HepG2 (cell line): ENCODE measurements at regions not wholly inside any gene's neighbourhood (a gene's known extent, or its start where the extent isn't known, plus 50 kb on each side); places are given as distances from the start of the nearest gene placed in this dataset.

Experiments
- ATAC-seq: fragments of 200-7000 bp; cut with Tn5 transposase; 3 replicates; pipeline ENCODE4 v1.9.1; 2020; ENCODE audit warnings: mild to moderate bottlenecking, moderate library complexity
- BruUV-seq: library from RNA; stranded (reverse); fragments of 400-500 nt; replicated peaks from 2 replicates; lab custom pipeline; 2021; lab: Mats Ljungman, UMichigan
- CTCF ChIA-PET: fragments of 300-600 bp; formaldehyde crosslinking; extraction: SDS; loops from one replicate; lab custom pipeline; 2021; ENCODE audit warnings: low total read pairs, inconsistent platforms, low intra/inter-chr PET ratio; lab: Yijun Ruan, JAX
- POLR2A ChIA-PET: fragments of 350-600 bp; sonication (Branson Sonifier 250); formaldehyde crosslinking; loops from one replicate; lab custom pipeline; 2020; ENCODE audit warnings: antibody characterized with exemption, inconsistent platforms; lab: Yijun Ruan, JAX
- DNase-seq: peaks from one replicate; pipeline ENCODE4 v3.0.0-alpha.2; 2015; ENCODE audit warnings: low spot score
- FAIRE-seq: peaks from 3 replicates; lab custom pipeline; 2011; peaks lifted over from hg19 to GRCh38; lab: Jason Lieb, UNC
- H2AFZ ChIP-seq: one replicate; pipeline ENCODE4 v1.6.1; 2011; ENCODE audit warnings: low read length, inconsistent platforms
- H3K27ac ChIP-seq: fragments of 300-600 bp; 3 replicates; pipeline ENCODE4 v1.8.0; 2011; ENCODE audit warnings: mixed run types, mild to moderate bottlenecking, mixed read lengths, low read length, inconsistent platforms; ENCODE audit not compliant: insufficient read depth; ENCODE audit errors: extremely low read length
- H3K27me3 ChIP-seq, 2 experiments: fragments of 200-600 bp in 1 of 2; 2 replicates in 1 of 2; 3 replicates in 1 of 2; pipeline versions ENCODE4 v1.6.0 to v1.8.0; 2011; ENCODE audit warnings: low read length in 2 of 2, mild to moderate bottlenecking in 2 of 2, moderate library complexity in 2 of 2, inconsistent platforms in 1 of 2; ENCODE audit not compliant: insufficient read depth in 2 of 2, control insufficient read depth in 1 of 2
- H3K36me3 ChIP-seq, 2 experiments: fragments of 200-600 bp in 1 of 2; replicated peaks in 1 of 2; 2 replicates in 1 of 2; 3 replicates in 1 of 2; pipeline versions ENCODE4 v1.5.1 to v1.8.0; 2011; ENCODE audit warnings: low read length in 2 of 2, inconsistent platforms in 1 of 2; ENCODE audit not compliant: insufficient read depth in 2 of 2, control insufficient read depth in 1 of 2
- H3K4me1 ChIP-seq: 2 replicates; pipeline ENCODE4 v1.5.1; 2012; ENCODE audit warnings: low read length, inconsistent platforms; ENCODE audit not compliant: insufficient read depth
- H3K4me2 ChIP-seq: 2 replicates; pipeline ENCODE4 v1.6.0; 2011; ENCODE audit warnings: low read depth, low read length, inconsistent platforms
- H3K4me3 ChIP-seq, 3 experiments: fragments of 200-600 bp in 1 of 3; sonication (generic), shearing (Covaris generic) in 1 of 3; replicated peaks in 1 of 3; 2 replicates each; pipeline ENCODE4 v1.5.1; 2011 to 2016; ENCODE audit warnings: low read length in 3 of 3, inconsistent platforms in 2 of 3, low read depth in 2 of 3, mild to moderate bottlenecking in 2 of 3, control low read depth in 1 of 3, mixed read lengths in 1 of 3; ENCODE audit not compliant: insufficient read depth in 1 of 3
- H3K79me2 ChIP-seq: one replicate; pipeline ENCODE4 v1.6.1; 2011; ENCODE audit warnings: low read length, inconsistent platforms; ENCODE audit not compliant: insufficient read depth
- H3K9ac ChIP-seq: 2 replicates; pipeline ENCODE4 v1.6.0; 2011; ENCODE audit warnings: mild to moderate bottlenecking, low read depth, low read length, inconsistent platforms; ENCODE audit not compliant: insufficient read depth
- H3K9me3 ChIP-seq: 2 replicates; pipeline ENCODE4 v1.5.1; 2012; ENCODE audit warnings: mild to moderate bottlenecking, low read length
- H4K20me1 ChIP-seq: 2 replicates; pipeline ENCODE4 v1.6.0; 2011; ENCODE audit warnings: inconsistent platforms, mild to moderate bottlenecking, low read length, moderate library complexity; ENCODE audit not compliant: insufficient read depth
- ATF4 ChIP-seq, 2 experiments: fragments of 450-650 bp in 1 of 2; sonication (generic) in 1 of 2; formaldehyde crosslinking; IDR thresholded peaks; 2 replicates each; pipeline versions ENCODE4 v1.5.0 to v1.8.0; 2020 to 2022; ENCODE audit warnings: mild to moderate bottlenecking in 1 of 2, missing genetic modification reagents in 1 of 2
- CEBPB ChIP-seq: IDR thresholded peaks from 2 replicates; pipeline ENCODE4 v1.6.1; 2011; ENCODE audit warnings: low read depth, low read length, improper control_type of control experiment, borderline replicate concordance
- HMGA1 ChIP-seq: sonication (generic); formaldehyde crosslinking; conservative IDR thresholded peaks from 2 replicates; pipeline ENCODE4 v1.4.0; 2020; ENCODE audit warnings: missing genetic modification reagents
- JUND ChIP-seq: sonication (generic); formaldehyde crosslinking; IDR thresholded peaks from 2 replicates; pipeline ENCODE4 v1.8.0; 2022; ENCODE audit warnings: mild to moderate bottlenecking, missing genetic modification reagents
- KLF9 ChIP-seq: IDR thresholded peaks from 2 replicates; pipeline ENCODE4 v1.6.1; 2016; ENCODE audit warnings: low read depth
- MLXIP ChIP-seq: sonication (generic); formaldehyde crosslinking; IDR thresholded peaks from 2 replicates; pipeline ENCODE4 v1.9.0; 2021; ENCODE audit warnings: missing genetic modification reagents, borderline replicate concordance
- NPAS2 ChIP-seq: sonication (generic); formaldehyde crosslinking; IDR thresholded peaks from 2 replicates; pipeline ENCODE4 v1.8.0; 2022; ENCODE audit warnings: mild to moderate bottlenecking, missing genetic modification reagents, borderline replicate concordance
- PAWR ChIP-seq: sonication (generic); formaldehyde crosslinking; IDR thresholded peaks from 2 replicates; pipeline ENCODE4 v1.4.0; 2020; ENCODE audit warnings: missing genetic modification reagents, mild to moderate bottlenecking, borderline replicate concordance
- REPIN1 ChIP-seq: sonication (generic); formaldehyde crosslinking; IDR thresholded peaks from 2 replicates; pipeline ENCODE4 v1.8.0; 2022; ENCODE audit warnings: missing genetic modification reagents, low read depth, mild to moderate bottlenecking, borderline replicate concordance
- TBX3 ChIP-seq: fragments of 450-650 bp; IDR thresholded peaks from 2 replicates; pipeline ENCODE4 v1.6.1; 2017; ENCODE audit warnings: antibody characterized with exemption, mild to moderate bottlenecking, inconsistent platforms, borderline replicate concordance
- ZNF333 ChIP-seq: sonication (generic); formaldehyde crosslinking; IDR thresholded peaks from 2 replicates; pipeline ENCODE4 v1.4.0; 2020; ENCODE audit warnings: mild to moderate bottlenecking, missing genetic modification reagents, borderline replicate concordance
- WGBS: methylation state at CpG from one replicate; pipeline ENCODE4 v1.1.6; 2017; ENCODE audit warnings: low lambda C conversion rate; 5-methylcytosine and 5-hydroxymethylcytosine counted together
- in situ Hi-C: cut with HindIII; loops from 2 replicates; pipeline ENCODE4 v1.10.0; 2017; ENCODE audit warnings: low pct_unique_long_range_greater_than_20kb; ENCODE audit not compliant: extremely low pct_ligation_motif_present
- intact Hi-C: fragments of 100-400 bp; cut with micrococcal nuclease; formaldehyde crosslinking; loops from one replicate; pipeline ENCODE4 v1.10.0; 2022; ENCODE audit not compliant: unreplicated experiment

- Histone ChIP-seq H3K27me3 (no peaks in the 10 kb centered on the region; a peak in 1 of 5 replicates), H3K4me2 (no peak overlapping the region), H4K20me1 (no peaks in the 10 kb centered on the region), H3K79me2 (no peaks in the 10 kb centered on the region), H3K36me3 (no peaks in the 10 kb centered on the region), H2AFZ (no peak overlapping the region), H3K4me1 (no peaks in the 10 kb centered on the region), H3K9me3 (no peaks in the 10 kb centered on the region), H3K4me3 (no peak overlapping the region), H3K9ac (no peak overlapping the region), H3K27ac (no peak overlapping the region)
- in situ Hi-C loops (no loop called here), intact Hi-C loops (no loop called here)
- 17% methylated on average over 4 of the region's 4 CpGs for WGBS
- FAIRE-seq (no peak), DNase-seq (no peak), ATAC-seq (no peak)
- POLR2A ChIA-PET = no interaction called here
- BruUV-seq = no TSS peak
- CTCF ChIA-PET = no interaction called here
- TF ChIP-seq CEBPB (peak; percentile 68), REPIN1 (CRISPR knock-in tag) (no peak), ATF4 (CRISPR knock-in tag; IDR thresholded peaks at IDR 0.05) (no peak)
Observed at GRCh38 chr6:12648171-12648570, 68.4 kb upstream of the PHACTR1 start.

- no peak for ATAC-seq
- Histone ChIP-seq H3K27ac (no peak overlapping the region), H3K79me2 (no peaks in the 10 kb centered on the region), H3K4me2 (no peak overlapping the region), H3K27me3 (no peaks in the 10 kb centered on the region; a peak in 1 of 5 replicates), H3K36me3 (no peaks in the 10 kb centered on the region), H3K9ac (no peak overlapping the region), H3K4me3 (no peak overlapping the region), H3K4me1 (no peaks in the 10 kb centered on the region), H3K9me3 (no peaks in the 10 kb centered on the region), H4K20me1 (no peaks in the 10 kb centered on the region), H2AFZ (no peak overlapping the region)
- BruUV-seq = no TSS peak
- intact Hi-C loops (no loop called here), in situ Hi-C loops (no loop called here)
- CTCF ChIA-PET = no interaction called here
- no peak for DNase-seq
- POLR2A ChIA-PET = no interaction called here
- FAIRE-seq = no peak
- 0% methylated on average over 1 of the region's 1 CpG for whole genome bisulfite sequencing
- TF ChIP-seq PAWR (CRISPR knock-in tag) = no peak
- TF ChIP-seq ZNF333 (CRISPR knock-in tag) = no peak
- no peak for TF ChIP-seq TBX3
- no peak for TF ChIP-seq NPAS2
- TF ChIP-seq MLXIP (CRISPR knock-in tag) = no peak
- no peak for TF ChIP-seq HMGA1 (CRISPR knock-in tag)
- TF ChIP-seq KLF9 (CRISPR knock-in tag) = no peak
- TF ChIP-seq JUND = no peak
Observed at GRCh38 chr6:12649325-12649724, 67.2 kb upstream of the PHACTR1 start.
